ENCODE measurements at regions not wholly inside any gene's neighbourhood (a gene's known extent, or its start where the extent isn't known, plus 50 kb on each side); places are given as distances from the start of the nearest gene placed in this dataset.

GRCh38 chr13:112207129-112207528 is 140.2 kb downstream of the SOX1 start:
- ATAC-seq (replicated peaks in 1 of 4), result no peak
- ChIA-PET CTCF (no interaction called here), POLR2A (no interaction called here)
- H3K27me3 Mint-ChIP-seq, result peaks cover 37 to 48% of the 10 kb centered on the region in 2 donors
- Histone ChIP-seq H3K9me3 (no peaks in the 10 kb centered on the region), H3K36me3 (ENCODE audit: control insufficient read depth in 2 of 2, extremely low read depth in 1 of 2, insufficient read depth in 1 of 2, low read length in 1 of 2) (no peaks in the 10 kb centered on the region), H3K4me1 (ENCODE audit: control insufficient read depth in 1 of 2, extremely low read depth in 1 of 2, insufficient read depth in 2 of 2, low read length in 2 of 2) (no peaks in the 10 kb centered on the region), H3K27ac (ENCODE audit: low read length) (no peak overlapping the region), H3K4me3 (ENCODE audit: control insufficient read depth in 1 of 2, extremely low read depth in 1 of 2, low read length in 1 of 2) (no peak overlapping the region), H3K27me3 (replicated peaks in 1 of 2; ENCODE audit: control insufficient read depth in 2 of 2, extremely low read depth in 1 of 2, insufficient read depth in 2 of 2, low read length in 1 of 2) (peaks cover 11 to 47% of the 10 kb centered on the region in 2 experiments)
- H3K27ac Mint-ChIP-seq, result no peak overlapping the region
- no peak for DNase-seq
- WGBS (ENCODE audit: insufficient coverage), result 51% methylated on average over 3 of the region's 11 CpGs
- H3K4me3 Mint-ChIP-seq, result no peak overlapping the region
- no peaks in the 10 kb centered on the region for H3K9me3 Mint-ChIP-seq
- H3K36me3 Mint-ChIP-seq, result no peaks in the 10 kb centered on the region
- peaks cover 6 to 11% (median 7%) of the 10 kb centered on the region in 3 donors for H3K4me1 Mint-ChIP-seq

GRCh38 chr13:112208656-112209055 is 141.7 kb downstream of the SOX1 start:
- H3K27me3 Mint-ChIP-seq, result peaks cover 31 to 42% of the 10 kb centered on the region in 2 donors
- H3K27ac Mint-ChIP-seq, result no peak overlapping the region
- whole genome bisulfite sequencing (ENCODE audit: insufficient coverage), result 72% methylated on average over 5 of the region's 8 CpGs

GRCh38 chr13:112209266-112209665 is 142.3 kb downstream of the SOX1 start:
- no peak overlapping the region for H3K27ac ChIP-seq (ENCODE audit: low read length)
- WGBS (ENCODE audit: insufficient coverage), result 81% methylated on average over 12 of the region's 12 CpGs
- ChIA-PET CTCF (no interaction called here), POLR2A (no interaction called here)
- Mint-ChIP-seq H3K27ac (no peak overlapping the region), H3K4me1 (peaks cover 6 to 11% (median 7%) of the 10 kb centered on the region in 3 donors), H3K27me3 (peaks cover 25 to 36% of the 10 kb centered on the region in 2 donors), H3K9me3 (no peaks in the 10 kb centered on the region), H3K4me3 (no peak overlapping the region), H3K36me3 (no peaks in the 10 kb centered on the region)
- H3K9me3 ChIP-seq, result no peaks in the 10 kb centered on the region
- ATAC-seq (replicated peaks in 1 of 4) (no peak), DNase-seq (no peak)
- H3K27me3 ChIP-seq (replicated peaks in 1 of 2; ENCODE audit: control insufficient read depth in 2 of 2, extremely low read depth in 1 of 2, insufficient read depth in 2 of 2, low read length in 1 of 2), result peaks cover 7 to 33% of the 10 kb centered on the region in 2 experiments
- no peaks in the 10 kb centered on the region for H3K4me1 ChIP-seq (ENCODE audit: control insufficient read depth in 1 of 2, extremely low read depth in 1 of 2, insufficient read depth in 2 of 2, low read length in 2 of 2)
- no peak overlapping the region for H3K4me3 ChIP-seq (ENCODE audit: control insufficient read depth in 1 of 2, extremely low read depth in 1 of 2, low read length in 1 of 2)
- no peaks in the 10 kb centered on the region for H3K36me3 ChIP-seq (ENCODE audit: control insufficient read depth in 2 of 2, extremely low read depth in 1 of 2, insufficient read depth in 1 of 2, low read length in 1 of 2)

More at GRCh38 chr13:112208656-112209055, 141.7 kb downstream of the SOX1 start:
- Mint-ChIP-seq H3K36me3 (no peaks in the 10 kb centered on the region), H3K9me3 (no peaks in the 10 kb centered on the region), H3K4me1 (peaks cover 6 to 11% (median 7%) of the 10 kb centered on the region in 3 donors), H3K4me3 (no peak overlapping the region)
- Histone ChIP-seq H3K27me3 (replicated peaks in 1 of 2; ENCODE audit: control insufficient read depth in 2 of 2, extremely low read depth in 1 of 2, insufficient read depth in 2 of 2, low read length in 1 of 2) (peaks cover 11 to 34% of the 10 kb centered on the region in 2 experiments), H3K27ac (ENCODE audit: low read length) (no peak overlapping the region), H3K4me1 (ENCODE audit: control insufficient read depth in 1 of 2, extremely low read depth in 1 of 2, insufficient read depth in 2 of 2, low read length in 2 of 2) (no peaks in the 10 kb centered on the region), H3K9me3 (no peaks in the 10 kb centered on the region), H3K4me3 (ENCODE audit: control insufficient read depth in 1 of 2, extremely low read depth in 1 of 2, low read length in 1 of 2) (no peak overlapping the region), H3K36me3 (ENCODE audit: control insufficient read depth in 2 of 2, extremely low read depth in 1 of 2, insufficient read depth in 1 of 2, low read length in 1 of 2) (no peaks in the 10 kb centered on the region)
- CTCF ChIA-PET, result no interaction called here
- DNase-seq, result no peak
- POLR2A ChIA-PET, result no interaction called here
- no peak for ATAC-seq (replicated peaks in 1 of 4)

GRCh38 chr13:112209711-112210110 is 142.8 kb downstream of the SOX1 start:
- WGBS (ENCODE audit: insufficient coverage), result 76% methylated on average over 5 of the region's 9 CpGs
- Mint-ChIP-seq H3K9me3 (no peaks in the 10 kb centered on the region), H3K4me3 (no peak overlapping the region), H3K27ac (no peak overlapping the region), H3K27me3 (peaks cover 20 to 31% of the 10 kb centered on the region in 2 donors), H3K36me3 (no peaks in the 10 kb centered on the region), H3K4me1 (peaks cover 6 to 11% (median 6%) of the 10 kb centered on the region in 3 donors)
- ATAC-seq (replicated peaks in 1 of 4), result no peak
- no peaks in the 10 kb centered on the region for H3K36me3 ChIP-seq (ENCODE audit: control insufficient read depth in 2 of 2, extremely low read depth in 1 of 2, insufficient read depth in 1 of 2, low read length in 1 of 2)
- ChIA-PET POLR2A (no interaction called here), CTCF (no interaction called here)
- H3K4me3 ChIP-seq (ENCODE audit: control insufficient read depth in 1 of 2, extremely low read depth in 1 of 2, low read length in 1 of 2), result no peak overlapping the region
- no peak for DNase-seq
- H3K4me1 ChIP-seq (ENCODE audit: control insufficient read depth in 1 of 2, extremely low read depth in 1 of 2, insufficient read depth in 2 of 2, low read length in 2 of 2), result no peaks in the 10 kb centered on the region
- no peaks in the 10 kb centered on the region for H3K9me3 ChIP-seq
- peaks cover 6 to 29% of the 10 kb centered on the region in 2 experiments for H3K27me3 ChIP-seq (replicated peaks in 1 of 2; ENCODE audit: control insufficient read depth in 2 of 2, extremely low read depth in 1 of 2, insufficient read depth in 2 of 2, low read length in 1 of 2)
- H3K27ac ChIP-seq (ENCODE audit: low read length), result no peak overlapping the region

GRCh38 chr13:112210371-112210770 is 143.4 kb downstream of the SOX1 start:
- H3K9me3 ChIP-seq, result no peaks in the 10 kb centered on the region
- Mint-ChIP-seq H3K4me1 (peaks cover 0 to 6% (median 1%) of the 10 kb centered on the region in 3 donors), H3K27ac (no peak overlapping the region), H3K36me3 (no peaks in the 10 kb centered on the region), H3K9me3 (no peaks in the 10 kb centered on the region), H3K4me3 (no peak overlapping the region), H3K27me3 (peaks cover 14 to 25% of the 10 kb centered on the region in 2 donors)
- ChIA-PET CTCF (no interaction called here), POLR2A (no interaction called here)
- peaks cover 5 to 23% of the 10 kb centered on the region in 2 experiments for H3K27me3 ChIP-seq (replicated peaks in 1 of 2; ENCODE audit: control insufficient read depth in 2 of 2, extremely low read depth in 1 of 2, insufficient read depth in 2 of 2, low read length in 1 of 2)
- DNase-seq, result no peak
- ATAC-seq (replicated peaks in 1 of 4), result no peak
- WGBS (ENCODE audit: insufficient coverage), result 63% methylated on average over 11 of the region's 11 CpGs
- no peaks in the 10 kb centered on the region for H3K36me3 ChIP-seq (ENCODE audit: control insufficient read depth in 2 of 2, extremely low read depth in 1 of 2, insufficient read depth in 1 of 2, low read length in 1 of 2)
- no peak overlapping the region for H3K4me3 ChIP-seq (ENCODE audit: control insufficient read depth in 1 of 2, extremely low read depth in 1 of 2, low read length in 1 of 2)
- H3K27ac ChIP-seq (ENCODE audit: low read length), result no peak overlapping the region
- no peaks in the 10 kb centered on the region for H3K4me1 ChIP-seq (ENCODE audit: control insufficient read depth in 1 of 2, extremely low read depth in 1 of 2, insufficient read depth in 2 of 2, low read length in 2 of 2)

GRCh38 chr13:112212533-112212932 is 145.6 kb downstream of the SOX1 start:
- ATAC-seq (replicated peaks in 1 of 4), result no peak
- no peak overlapping the region for H3K27ac ChIP-seq (ENCODE audit: low read length)
- H3K9me3 Mint-ChIP-seq, result no peaks in the 10 kb centered on the region
- no peak for DNase-seq
- ChIA-PET POLR2A (no interaction called here), CTCF (no interaction called here)
- no peak overlapping the region for H3K27ac Mint-ChIP-seq
- peaks cover 0 to 21% of the 10 kb centered on the region in 2 experiments for H3K27me3 ChIP-seq (replicated peaks in 1 of 2; ENCODE audit: control insufficient read depth in 2 of 2, extremely low read depth in 1 of 2, insufficient read depth in 2 of 2, low read length in 1 of 2)
- no CpG with 5 or more reads among the region's 5 CpGs for WGBS (ENCODE audit: insufficient coverage)
- H3K9me3 ChIP-seq, result no peaks in the 10 kb centered on the region
- H3K27me3 Mint-ChIP-seq, result peaks cover 7 to 11% of the 10 kb centered on the region in 2 donors
- no peaks in the 10 kb centered on the region for H3K4me1 ChIP-seq (ENCODE audit: control insufficient read depth in 1 of 2, extremely low read depth in 1 of 2, insufficient read depth in 2 of 2, low read length in 2 of 2)
- H3K4me3 Mint-ChIP-seq, result no peak overlapping the region
- H3K4me1 Mint-ChIP-seq, result no peaks in the 10 kb centered on the region
- no peak overlapping the region for H3K4me3 ChIP-seq (ENCODE audit: control insufficient read depth in 1 of 2, extremely low read depth in 1 of 2, low read length in 1 of 2)
- no peaks in the 10 kb centered on the region for H3K36me3 Mint-ChIP-seq
- no peaks in the 10 kb centered on the region for H3K36me3 ChIP-seq (ENCODE audit: control insufficient read depth in 2 of 2, extremely low read depth in 1 of 2, insufficient read depth in 1 of 2, low read length in 1 of 2)
